GM21576 (cell line): ENCODE measurements at regions not wholly inside any gene's neighbourhood (a gene's known extent, or its start where the extent isn't known, plus 50 kb on each side); places are given as distances from the start of the nearest gene placed in this dataset.

Source experiments
- ATAC-seq: cut with Tn5 transposase; IDR thresholded peaks from one replicate; pipeline ENCODE4 v1.9.1; 2021; ENCODE audit warnings: mild to moderate bottlenecking, moderate library complexity; ENCODE audit not compliant: unreplicated experiment

- ATAC-seq = no peak
Measured at GRCh38 chr22:49608660-49609059, 219.0 kb downstream of the BRD1 start.

- no peak for ATAC-seq
Measured at GRCh38 chr22:49608228-49608627, 219.4 kb downstream of the BRD1 start.

- no peak for ATAC-seq
Measured at GRCh38 chr22:49607821-49608220, 219.9 kb downstream of the BRD1 start.

- no peak for ATAC-seq
Measured at GRCh38 chr22:49606562-49607290, 220.9 kb downstream of the BRD1 start.

GRCh38 chr22:49604732-49605302 lies 222.9 kb downstream of the BRD1 start:
- no peak for ATAC-seq

- no peak for ATAC-seq
Measured at GRCh38 chr22:49603016-49603415, 224.7 kb downstream of the BRD1 start.

- no peak for ATAC-seq
Measured at GRCh38 chr22:49602481-49602880, 225.2 kb downstream of the BRD1 start.

GRCh38 chr22:49601614-49602321 lies 225.9 kb downstream of the BRD1 start:
- no peak for ATAC-seq

GRCh38 chr22:49600891-49601431 lies 226.7 kb downstream of the BRD1 start:
- no peak for ATAC-seq

GRCh38 chr22:49600468-49600867 lies 227.2 kb downstream of the BRD1 start:
- no peak for ATAC-seq

GRCh38 chr22:49599691-49600455 lies 227.8 kb downstream of the BRD1 start:
- no peak for ATAC-seq

GRCh38 chr22:49599039-49599438 lies 228.6 kb downstream of the BRD1 start:
- no peak for ATAC-seq

GRCh38 chr22:49598338-49598737 lies 229.3 kb downstream of the BRD1 start:
- ATAC-seq = no peak

GRCh38 chr22:49597428-49598039 lies 230.1 kb downstream of the BRD1 start:
- ATAC-seq = no peak

GRCh38 chr22:49595465-49596078 lies 232.1 kb downstream of the BRD1 start:
- ATAC-seq = no peak

GRCh38 chr22:49594078-49594477 lies 233.6 kb downstream of the BRD1 start:
- no peak for ATAC-seq

GRCh38 chr22:49593509-49593908 lies 234.2 kb downstream of the BRD1 start:
- no peak for ATAC-seq

- no peak for ATAC-seq
Measured at GRCh38 chr22:49592780-49593501, 234.7 kb downstream of the BRD1 start.

- ATAC-seq = no peak
Measured at GRCh38 chr22:49590851-49591445, 236.7 kb downstream of the BRD1 start.
